CD4-positive, alpha-beta T cell (primary cell): ENCODE measurements at regions not wholly inside any gene's neighbourhood (a gene's known extent, or its start where the extent isn't known, plus 50 kb on each side); places are given as distances from the start of the nearest gene placed in this dataset.

Source experiments
- ATAC-seq: fragments of 200-7000 bp; cut with Tn5 transposase; one replicate; pipeline ENCODE4 v1.10.0; 2022; ENCODE audit warnings: mild to moderate bottlenecking; ENCODE audit not compliant: poor library complexity
- CTCF ChIA-PET: fragments of 350-600 bp; sonication (Branson Sonifier 250); formaldehyde crosslinking; loops from one replicate; lab custom pipeline; 2021; ENCODE audit warnings: antibody characterized with exemption, inconsistent platforms; lab: Charles Lee
- POLR2A ChIA-PET: fragments of 350-600 bp; sonication (Branson Sonifier 250); formaldehyde crosslinking; loops from one replicate; lab custom pipeline; 2021; ENCODE audit warnings: antibody characterized with exemption, inconsistent platforms; lab: Charles Lee
- DNase-seq, 14 experiments: peaks; one replicate each; pipeline ENCODE4 v3.0.0-alpha.2; 2013 to 2020; ENCODE audit warnings: mixed read lengths in 2 of 14
- H3K27ac ChIP-seq, 2 donors: one replicate each; pipeline versions ENCODE4 v1.5.1 to v1.7.0; 2013; ENCODE audit warnings: low read length in 2 of 2, low read depth in 1 of 2, mild to moderate bottlenecking in 1 of 2
- H3K27me3 ChIP-seq, 2 experiments: 1 replicate in 1 of 2; 2 replicates in 1 of 2; pipeline versions ENCODE4 v1.6.1 to v1.7.0; 2013; ENCODE audit warnings: low read length in 2 of 2, control low read depth in 1 of 2, mild to moderate bottlenecking in 1 of 2, moderate library complexity in 1 of 2; ENCODE audit not compliant: insufficient read depth in 2 of 2, control insufficient read depth in 1 of 2
- H3K36me3 ChIP-seq: one replicate; pipeline ENCODE4 v1.6.1; 2013; ENCODE audit warnings: low read length, control low read depth; ENCODE audit not compliant: insufficient read depth
- H3K4me1 ChIP-seq: one replicate; pipeline ENCODE4 v1.6.1; 2013; ENCODE audit warnings: low read length, control low read depth; ENCODE audit not compliant: insufficient read depth
- H3K4me3 ChIP-seq: one replicate; pipeline ENCODE4 v1.5.1; 2013; ENCODE audit warnings: mild to moderate bottlenecking, low read length, moderate library complexity
- H3K9me3 ChIP-seq, 2 experiments: 1 replicate in 1 of 2; 2 replicates in 1 of 2; pipeline versions ENCODE4 v1.6.1 to v1.7.0; 2013; ENCODE audit warnings: low read length in 2 of 2, mild to moderate bottlenecking in 2 of 2, control low read depth in 1 of 2, moderate library complexity in 1 of 2; ENCODE audit not compliant: control insufficient read depth in 1 of 2, insufficient read depth in 1 of 2
- H3K27ac Mint-ChIP-seq: one replicate; pipeline ENCODE4 v1.8.0; 2020; ENCODE audit warnings: mixed read lengths
- H3K27me3 Mint-ChIP-seq: one replicate; pipeline ENCODE4 v1.8.0; 2021; ENCODE audit warnings: mixed read lengths
- H3K36me3 Mint-ChIP-seq: one replicate; pipeline ENCODE4 v1.8.0; 2021; ENCODE audit warnings: low read depth, mixed read lengths
- H3K4me1 Mint-ChIP-seq: one replicate; pipeline ENCODE4 v1.8.0; 2021; ENCODE audit warnings: low read depth, mixed read lengths
- H3K4me3 Mint-ChIP-seq: one replicate; pipeline ENCODE4 v1.8.0; 2020; ENCODE audit warnings: mild to moderate bottlenecking, mixed read lengths
- H3K9me3 Mint-ChIP-seq: one replicate; pipeline ENCODE4 v1.8.0; 2020; ENCODE audit warnings: mixed read lengths
- intact Hi-C, 2 experiments: fragments of 100-400 bp; cut with DNase I in 1 of 2; cut with micrococcal nuclease in 1 of 2; formaldehyde crosslinking; loops; one replicate each; pipeline versions ENCODE4 v1.15.1 to v1.9.0; 2023 to 2025; cut with DNase I, micrococcal nuclease
- TF ChIP-seq, protein P1 (sequence below): fragments of 200-600 bp; IDR thresholded peaks from one replicate; pipeline ENCODE4 v1.8.0; 2022; ENCODE audit warnings: antibody characterized with exemption, mild to moderate bottlenecking

DNA sequence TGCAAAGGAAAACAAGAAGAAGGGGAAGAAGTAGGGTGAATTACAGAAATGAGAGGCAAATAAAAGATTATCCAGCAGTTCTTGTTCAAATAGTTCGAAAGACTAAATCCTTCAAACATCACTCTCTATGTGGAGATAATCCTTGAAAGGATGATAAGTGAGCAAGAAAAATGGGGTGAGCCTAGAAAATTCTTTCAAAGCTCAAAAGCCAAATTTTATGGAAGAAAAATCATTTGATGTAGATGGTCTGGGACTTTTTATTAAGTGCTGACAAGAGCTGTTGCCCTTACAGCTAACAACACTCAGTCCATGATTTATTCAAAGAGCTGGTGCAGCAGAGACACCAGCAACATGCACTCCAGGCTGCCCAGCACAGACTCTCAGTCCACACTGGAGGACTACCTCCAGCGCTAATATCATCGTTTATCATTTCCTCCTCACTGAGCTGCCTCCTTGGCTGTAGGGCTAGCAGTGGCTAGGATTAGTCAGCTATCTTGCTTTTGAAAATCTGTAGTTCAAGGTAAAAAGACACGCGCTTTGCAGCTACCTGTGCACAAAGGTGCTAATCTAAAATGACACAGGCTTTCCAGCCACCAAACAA lies 264.8 kb upstream of the KIF2A start:
- Histone ChIP-seq H3K4me3 (no peak overlapping the region), H3K4me1 (no peaks in the 10 kb centered on the region), H3K36me3 (no peaks in the 10 kb centered on the region), H3K9me3 (peaks cover 0 to 12% of the 10 kb centered on the region in 2 experiments), H3K27me3 (no peaks in the 10 kb centered on the region), H3K27ac (no peak overlapping the region)
- DNase-seq (no peak), ATAC-seq (no peak)
- CTCF ChIA-PET = no interaction called here
- Mint-ChIP-seq H3K4me3 (no peak overlapping the region), H3K27me3 (peaks cover 28% of the 10 kb centered on the region), H3K27ac (no peak overlapping the region), H3K36me3 (no peaks in the 10 kb centered on the region), H3K4me1 (no peaks in the 10 kb centered on the region), H3K9me3 (peaks cover 8% of the 10 kb centered on the region)
- TF ChIP-seq, protein P1, sequence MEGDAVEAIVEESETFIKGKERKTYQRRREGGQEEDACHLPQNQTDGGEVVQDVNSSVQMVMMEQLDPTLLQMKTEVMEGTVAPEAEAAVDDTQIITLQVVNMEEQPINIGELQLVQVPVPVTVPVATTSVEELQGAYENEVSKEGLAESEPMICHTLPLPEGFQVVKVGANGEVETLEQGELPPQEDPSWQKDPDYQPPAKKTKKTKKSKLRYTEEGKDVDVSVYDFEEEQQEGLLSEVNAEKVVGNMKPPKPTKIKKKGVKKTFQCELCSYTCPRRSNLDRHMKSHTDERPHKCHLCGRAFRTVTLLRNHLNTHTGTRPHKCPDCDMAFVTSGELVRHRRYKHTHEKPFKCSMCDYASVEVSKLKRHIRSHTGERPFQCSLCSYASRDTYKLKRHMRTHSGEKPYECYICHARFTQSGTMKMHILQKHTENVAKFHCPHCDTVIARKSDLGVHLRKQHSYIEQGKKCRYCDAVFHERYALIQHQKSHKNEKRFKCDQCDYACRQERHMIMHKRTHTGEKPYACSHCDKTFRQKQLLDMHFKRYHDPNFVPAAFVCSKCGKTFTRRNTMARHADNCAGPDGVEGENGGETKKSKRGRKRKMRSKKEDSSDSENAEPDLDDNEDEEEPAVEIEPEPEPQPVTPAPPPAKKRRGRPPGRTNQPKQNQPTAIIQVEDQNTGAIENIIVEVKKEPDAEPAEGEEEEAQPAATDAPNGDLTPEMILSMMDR = no peak
- intact Hi-C loops = no loop called here
- POLR2A ChIA-PET = no interaction called here

GRCh38 chr5:62042007-62042406 lies 264.0 kb upstream of the KIF2A start:
- H3K27me3 ChIP-seq = no peaks in the 10 kb centered on the region
- CTCF ChIA-PET = no interaction called here
- no peaks in the 10 kb centered on the region for H3K36me3 ChIP-seq
- H3K4me3 Mint-ChIP-seq = no peak overlapping the region
- H3K27ac ChIP-seq = no peak overlapping the region
- H3K4me1 ChIP-seq = no peaks in the 10 kb centered on the region
- no peak for ATAC-seq
- H3K4me1 Mint-ChIP-seq = no peaks in the 10 kb centered on the region
- H3K4me3 ChIP-seq = no peak overlapping the region
- no peak for DNase-seq
- peaks cover 0 to 8% of the 10 kb centered on the region in 2 experiments for H3K9me3 ChIP-seq
- POLR2A ChIA-PET = no interaction called here
- peaks cover 13% of the 10 kb centered on the region for H3K9me3 Mint-ChIP-seq
- TF ChIP-seq, protein P1 = no peak
- H3K36me3 Mint-ChIP-seq = no peaks in the 10 kb centered on the region
- intact Hi-C loops = no loop called here
- no peak overlapping the region for H3K27ac Mint-ChIP-seq
- H3K27me3 Mint-ChIP-seq = peaks cover 28% of the 10 kb centered on the region

- Histone ChIP-seq H3K27me3 (no peaks in the 10 kb centered on the region), H3K9me3 (no peaks in the 10 kb centered on the region), H3K36me3 (no peaks in the 10 kb centered on the region), H3K4me3 (no peak overlapping the region), H3K27ac (no peak overlapping the region), H3K4me1 (no peaks in the 10 kb centered on the region)
- TF ChIP-seq, protein P1 = no peak
- ATAC-seq = no peak
- intact Hi-C loops = no loop called here
- Mint-ChIP-seq H3K4me3 (no peak overlapping the region), H3K4me1 (no peaks in the 10 kb centered on the region), H3K9me3 (peaks cover 16% of the 10 kb centered on the region), H3K36me3 (no peaks in the 10 kb centered on the region), H3K27ac (no peak overlapping the region), H3K27me3 (peaks cover 20% of the 10 kb centered on the region)
- POLR2A ChIA-PET = no interaction called here
- DNase-seq = no peak
- CTCF ChIA-PET = interaction anchor here (0.7 kb wide), 1 partner anchor 679 kb away, joined by 3 read pairs; no protein-coding TSS in a partner anchor
Observed at GRCh38 chr5:62043289-62044280, 262.4 kb upstream of the KIF2A start.
